Stomach (tissue), 8 donors: ENCODE measurements at regions not wholly inside any gene's neighbourhood (a gene's known extent, or its start where the extent isn't known, plus 50 kb on each side); places are given as distances from the start of the nearest gene placed in this dataset.

Experiments
- DNase-seq, 2 donors: peaks; one replicate each; pipeline versions ENCODE4 v3.0.0 to v3.0.0-alpha.2; 2013 to 2019
- H3K27ac ChIP-seq, 5 donors: fragments of 200-600 bp in 4 of 5; sonication (generic) in 4 of 5; one replicate each; pipeline ENCODE4 v1.5.1; 2013 to 2019; ENCODE audit warnings: mild to moderate bottlenecking in 1 of 5, moderate library complexity in 1 of 5
- H3K27me3 ChIP-seq, 3 donors: fragments of 200-600 bp; sonication (generic); one replicate each; pipeline ENCODE4 v1.5.1; 2017 to 2019; ENCODE audit warnings: mixed run types in 1 of 3
- H3K36me3 ChIP-seq, 4 donors: fragments of 200-600 bp; sonication (generic); 1 replicate in 3 of 4; 2 replicates in 1 of 4; pipeline ENCODE4 v1.5.1; 2016 to 2019
- H3K4me1 ChIP-seq, 4 donors: fragments of 200-600 bp; sonication (generic); one replicate each; pipeline ENCODE4 v1.5.1; 2016 to 2019
- H3K4me3 ChIP-seq, 4 donors: fragments of 200-600 bp; sonication (generic) in 3 of 4; one replicate each; pipeline ENCODE4 v1.5.1; 2016 to 2019; ENCODE audit warnings: mild to moderate bottlenecking in 1 of 4
- H3K9me3 ChIP-seq, 4 donors: fragments of 200-600 bp; sonication (generic); one replicate each; pipeline ENCODE4 v1.5.1; 2016 to 2019
- EP300 ChIP-seq: sonication (generic); formaldehyde crosslinking; IDR thresholded peaks from one replicate; pipeline ENCODE4 v1.6.1; 2017; ENCODE audit warnings: antibody characterized with exemption
- POLR2A ChIP-seq, 4 donors: fragments of 450-650 bp; IDR thresholded peaks; one replicate each; pipeline ENCODE4 v1.6.1; 2016; ENCODE audit warnings: antibody characterized with exemption in 4 of 4, control low read depth in 2 of 4, mild to moderate bottlenecking in 1 of 4, moderate library complexity in 1 of 4
- POLR2AphosphoS5 ChIP-seq, 3 donors: sonication (generic); formaldehyde crosslinking; IDR thresholded peaks; one replicate each; pipeline ENCODE4 v1.6.1; 2016; ENCODE audit warnings: antibody characterized with exemption in 3 of 3
- WGBS, 5 donors: extraction: QIAGEN DNeasy Blood & Tissue Kit in 3 of 5; methylation state at CpG; one replicate each; pipeline versions ENCODE4 v1.1.5 to v1.1.7; 2013 to 2018; 5-methylcytosine and 5-hydroxymethylcytosine counted together
- intact Hi-C: fragments of 100-400 bp; cut with DNase I; formaldehyde crosslinking; loops from one replicate; pipeline ENCODE4 v1.15.1; 2023; ENCODE audit warnings: low total_unique reads
- TF ChIP-seq, protein P1 (sequence below), 7 experiments: fragments of 450-650 bp in 4 of 7; fragments of 200-600 bp in 3 of 7; sonication (generic) in 3 of 7; IDR thresholded peaks; one replicate each; pipeline ENCODE4 v1.5.1; 2016 to 2019; ENCODE audit warnings: antibody characterized with exemption in 7 of 7, control low read depth in 2 of 7, mild to moderate bottlenecking in 1 of 7
- donor health status: healthy with polysubstance abuse.
- donor health status: Bipolar disorder and iron deficiency.
- donor health status: healthy.

DNA sequence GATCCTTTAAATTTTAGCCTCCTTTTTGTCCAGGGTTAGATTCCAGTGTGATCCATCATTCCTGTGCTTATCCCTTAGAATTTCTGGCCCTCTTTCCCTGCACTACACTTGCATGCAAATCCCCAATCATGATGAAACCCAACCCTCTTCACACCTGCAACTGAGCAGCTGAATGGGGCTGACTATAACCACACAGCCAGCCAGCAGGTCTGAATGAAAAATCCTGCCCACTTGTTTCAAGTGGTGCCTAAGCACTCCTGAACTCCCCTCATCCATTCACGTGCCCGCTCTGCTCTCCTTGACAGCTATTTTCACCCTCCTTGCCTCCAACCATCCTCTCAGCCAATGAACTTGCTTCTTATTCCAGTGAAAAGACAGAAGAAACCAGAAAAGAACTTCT lies 80.5 kb upstream of the AFF3 start:
- H3K27me3 ChIP-seq: no peaks in the 10 kb centered on the region
- intact Hi-C loops: no loop called here
- DNase-seq: no peak
- TF ChIP-seq, protein P1, sequence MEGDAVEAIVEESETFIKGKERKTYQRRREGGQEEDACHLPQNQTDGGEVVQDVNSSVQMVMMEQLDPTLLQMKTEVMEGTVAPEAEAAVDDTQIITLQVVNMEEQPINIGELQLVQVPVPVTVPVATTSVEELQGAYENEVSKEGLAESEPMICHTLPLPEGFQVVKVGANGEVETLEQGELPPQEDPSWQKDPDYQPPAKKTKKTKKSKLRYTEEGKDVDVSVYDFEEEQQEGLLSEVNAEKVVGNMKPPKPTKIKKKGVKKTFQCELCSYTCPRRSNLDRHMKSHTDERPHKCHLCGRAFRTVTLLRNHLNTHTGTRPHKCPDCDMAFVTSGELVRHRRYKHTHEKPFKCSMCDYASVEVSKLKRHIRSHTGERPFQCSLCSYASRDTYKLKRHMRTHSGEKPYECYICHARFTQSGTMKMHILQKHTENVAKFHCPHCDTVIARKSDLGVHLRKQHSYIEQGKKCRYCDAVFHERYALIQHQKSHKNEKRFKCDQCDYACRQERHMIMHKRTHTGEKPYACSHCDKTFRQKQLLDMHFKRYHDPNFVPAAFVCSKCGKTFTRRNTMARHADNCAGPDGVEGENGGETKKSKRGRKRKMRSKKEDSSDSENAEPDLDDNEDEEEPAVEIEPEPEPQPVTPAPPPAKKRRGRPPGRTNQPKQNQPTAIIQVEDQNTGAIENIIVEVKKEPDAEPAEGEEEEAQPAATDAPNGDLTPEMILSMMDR (IDR thresholded peaks at IDR 0.05): no peak
- TF ChIP-seq POLR2AphosphoS5 (IDR thresholded peaks at IDR 0.05) (no peak), EP300 (no peak), POLR2A (IDR thresholded peaks at IDR 0.05) (no peak)
- H3K27ac ChIP-seq: no peak overlapping the region
- WGBS, 5 donors: 89 to 95% (median 93%) methylated on average over 2 of the region's 2 CpGs
- H3K9me3 ChIP-seq: no peaks in the 10 kb centered on the region
- no peak overlapping the region for H3K4me3 ChIP-seq
- no peaks in the 10 kb centered on the region for H3K36me3 ChIP-seq
- no peaks in the 10 kb centered on the region for H3K4me1 ChIP-seq

DNA sequence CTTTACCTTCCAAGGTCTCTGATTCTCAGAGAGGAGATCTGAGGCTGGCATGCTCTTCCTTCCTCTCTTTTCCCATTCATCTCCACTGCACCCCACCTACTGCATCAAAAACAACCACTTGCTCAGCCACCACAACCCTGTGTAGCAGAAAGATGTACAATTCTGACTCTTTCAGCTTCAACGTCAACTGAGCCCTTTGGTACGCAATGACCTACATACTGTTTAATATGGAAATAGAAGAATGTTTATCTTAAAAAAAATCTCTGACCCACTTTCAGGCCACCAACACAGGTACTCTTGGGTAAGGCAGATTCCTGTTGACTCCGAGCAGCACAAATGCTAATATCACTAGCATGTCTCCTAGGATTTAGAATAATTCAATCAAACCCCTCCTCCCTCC lies 76.2 kb upstream of the AFF3 start:
- H3K27ac ChIP-seq: no peak overlapping the region
- H3K4me1 ChIP-seq: peaks cover 13 to 23% (median 17%) of the 10 kb centered on the region in 4 donors
- no peaks in the 10 kb centered on the region for H3K36me3 ChIP-seq
- no peaks in the 10 kb centered on the region for H3K9me3 ChIP-seq
- H3K4me3 ChIP-seq: no peak overlapping the region
- DNase-seq: no peak
- intact Hi-C loops: no loop called here
- H3K27me3 ChIP-seq: no peaks in the 10 kb centered on the region
- 88 to 98% (median 93%) methylated on average over 3 of the region's 3 CpGs for WGBS, 5 donors
- TF ChIP-seq, protein P1 (IDR thresholded peaks at IDR 0.05): no peak
- no peak for TF ChIP-seq EP300
- TF ChIP-seq POLR2AphosphoS5 (IDR thresholded peaks at IDR 0.05): peak in 1 of 3 donors; percentile 41

DNA sequence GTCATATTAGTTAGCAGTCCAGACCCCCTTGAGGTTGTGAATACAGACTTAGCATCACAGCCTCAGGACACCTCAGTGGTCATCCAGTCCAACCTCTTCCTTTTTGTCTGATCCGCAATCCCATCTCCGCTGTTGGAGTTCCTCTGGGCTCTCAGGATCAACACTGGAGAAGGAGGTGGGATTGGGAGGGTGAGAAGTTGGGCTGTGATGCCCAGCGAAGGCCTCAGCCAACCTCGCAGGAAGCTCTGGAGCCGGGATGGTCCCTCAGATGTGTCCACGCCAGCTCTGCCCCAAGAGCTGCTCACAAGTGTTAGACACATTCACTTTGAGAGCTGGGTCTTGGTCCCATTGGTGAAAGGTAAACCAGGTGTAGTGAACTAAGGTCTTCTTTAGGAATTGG lies 74.9 kb upstream of the AFF3 start:
- H3K27me3 ChIP-seq: no peaks in the 10 kb centered on the region
- H3K27ac ChIP-seq: no peak overlapping the region
- intact Hi-C loops: no loop called here
- 89 to 99% (median 97%) methylated on average over 6 of the region's 6 CpGs for WGBS, 5 donors
- TF ChIP-seq POLR2A (IDR thresholded peaks at IDR 0.05): no peak
- no peak for TF ChIP-seq EP300
- TF ChIP-seq, protein P1 (IDR thresholded peaks at IDR 0.05): no peak
- no peak for TF ChIP-seq POLR2AphosphoS5 (IDR thresholded peaks at IDR 0.05)
- DNase-seq: no peak
- H3K4me3 ChIP-seq: no peak overlapping the region
- H3K4me1 ChIP-seq: peaks cover 17 to 32% (median 23%) of the 10 kb centered on the region in 4 donors
- no peaks in the 10 kb centered on the region for H3K9me3 ChIP-seq
- H3K36me3 ChIP-seq: no peaks in the 10 kb centered on the region

DNA sequence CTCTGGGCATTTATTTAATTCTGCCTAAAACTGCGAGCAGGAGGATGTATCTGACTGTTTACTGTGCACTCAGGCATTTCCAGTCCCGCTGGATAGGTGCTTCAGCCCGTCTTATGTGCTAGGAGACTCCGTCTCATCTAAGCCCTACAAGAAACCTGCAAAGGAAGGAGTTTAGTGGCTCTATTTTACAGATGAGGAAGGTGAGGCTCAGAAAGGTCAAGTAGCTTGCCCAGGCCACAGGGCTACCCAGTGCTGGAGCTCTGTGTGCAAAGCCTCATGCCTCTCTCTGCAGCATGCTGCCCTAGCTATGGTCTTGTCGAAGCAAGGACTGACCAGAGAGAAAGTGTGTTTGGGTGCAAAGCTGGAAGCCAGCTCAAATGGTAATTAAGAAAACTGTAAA lies 73.6 kb upstream of the AFF3 start:
- Histone ChIP-seq H3K27ac (peak overlapping the region in 1 of 5 donors; percentile 85), H3K4me1 (peaks cover 17 to 32% (median 23%) of the 10 kb centered on the region in 4 donors), H3K4me3 (no peak overlapping the region), H3K36me3 (no peaks in the 10 kb centered on the region), H3K9me3 (no peaks in the 10 kb centered on the region), H3K27me3 (no peaks in the 10 kb centered on the region)
- DNase-seq: no peak
- TF ChIP-seq POLR2AphosphoS5 (IDR thresholded peaks at IDR 0.05): no peak
- no peak for TF ChIP-seq EP300
- no peak for TF ChIP-seq POLR2A (IDR thresholded peaks at IDR 0.05)
- TF ChIP-seq, protein P1 (IDR thresholded peaks at IDR 0.05): no peak
- WGBS, 5 donors: 89 to 94% (median 91%) methylated on average over 5 of the region's 5 CpGs
- intact Hi-C loops: no loop called here
